ENCODE measurements at regions not wholly inside any gene's neighbourhood (a gene's known extent, or its start where the extent isn't known, plus 50 kb on each side); places are given as distances from the start of the nearest gene placed in this dataset.
"Not testable (repeated sequence)": the region's sequence is repeated elsewhere in the genome, so short reads cannot be mapped to it uniquely, and the experiment has no call there.

DNA sequence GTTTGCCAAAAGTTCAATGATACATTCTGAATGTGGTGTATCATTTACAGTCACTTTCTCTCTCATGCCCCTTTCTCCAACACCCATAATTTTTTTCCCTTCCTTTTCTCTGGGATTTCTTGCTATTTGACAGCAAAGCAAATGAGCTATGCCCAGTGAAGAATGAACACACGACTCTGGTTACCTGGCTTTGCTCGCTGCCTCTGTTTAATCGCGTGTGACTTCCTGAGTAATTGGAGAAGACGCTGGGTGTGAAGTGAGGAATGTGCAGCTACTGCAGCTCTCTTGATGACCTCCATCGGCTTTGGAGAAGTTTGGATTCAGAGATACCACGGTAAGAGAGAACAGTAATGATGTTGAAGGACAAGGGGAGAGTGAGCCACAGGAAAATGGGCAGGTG, 651.8 kb downstream of the KIF4B start (continued):
- TF ChIP-seq POLR2H (tag; IDR thresholded peaks at IDR 0.05; ENCODE audit: low read depth), result no peak
- no peak for TF ChIP-seq ZNF77 (CRISPR knock-in tag; IDR thresholded peaks at IDR 0.05)
- no peak for TF ChIP-seq BDP1 (IDR thresholded peaks at IDR 0.05; ENCODE audit: insufficient read depth, insufficient read length)
- no peak for TF ChIP-seq GABPB1 (CRISPR knock-in tag; IDR thresholded peaks at IDR 0.05)
- TF ChIP-seq, protein P1, sequence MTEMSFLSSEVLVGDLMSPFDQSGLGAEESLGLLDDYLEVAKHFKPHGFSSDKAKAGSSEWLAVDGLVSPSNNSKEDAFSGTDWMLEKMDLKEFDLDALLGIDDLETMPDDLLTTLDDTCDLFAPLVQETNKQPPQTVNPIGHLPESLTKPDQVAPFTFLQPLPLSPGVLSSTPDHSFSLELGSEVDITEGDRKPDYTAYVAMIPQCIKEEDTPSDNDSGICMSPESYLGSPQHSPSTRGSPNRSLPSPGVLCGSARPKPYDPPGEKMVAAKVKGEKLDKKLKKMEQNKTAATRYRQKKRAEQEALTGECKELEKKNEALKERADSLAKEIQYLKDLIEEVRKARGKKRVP (CRISPR knock-in tag; IDR thresholded peaks at IDR 0.05), result no peak
- no peak for TF ChIP-seq ZNF79 (CRISPR knock-in tag; IDR thresholded peaks at IDR 0.05; ENCODE audit: low read depth)
- TF ChIP-seq RB1 (IDR thresholded peaks at IDR 0.05; ENCODE audit: low read depth), result no peak
- TF ChIP-seq SNIP1 (IDR thresholded peaks at IDR 0.05; ENCODE audit: low read depth), result no peak
- no peak for TF ChIP-seq MCM3 (IDR thresholded peaks at IDR 0.05)
- TF ChIP-seq ZNF583 (CRISPR knock-in tag; IDR thresholded peaks at IDR 0.05), result no peak

DNA sequence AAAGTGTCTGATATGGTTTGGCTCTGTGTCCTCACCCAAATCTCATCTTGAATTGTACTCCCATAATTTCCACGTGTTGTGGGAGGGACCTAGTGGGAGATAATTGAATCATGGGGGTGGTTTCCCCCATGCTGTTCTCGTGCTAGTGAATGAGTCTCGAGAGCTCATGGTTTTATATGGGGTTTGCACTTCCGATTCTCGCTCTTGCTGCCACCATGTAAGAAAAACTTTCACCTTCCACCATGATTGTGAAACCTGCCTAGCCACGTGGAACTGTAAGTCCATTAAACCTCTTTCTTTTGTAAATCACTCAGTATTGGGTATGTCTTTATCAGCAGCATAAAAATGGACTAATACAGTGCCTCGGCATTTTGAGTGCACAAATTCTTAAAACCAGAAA, 655.0 kb upstream of the SGCD start:
- H3K79me2 ChIP-seq (ENCODE audit: control insufficient read depth, insufficient read depth, low read length); in situ Hi-C loops (cut with MboI); intact Hi-C loops (cut with micrococcal nuclease); H4K20me1 ChIP-seq (replicated peaks; ENCODE audit: control insufficient read depth, insufficient read depth, low read length); H3K27ac ChIP-seq (ENCODE audit: extremely low read depth, low read depth, low read length); H3K27me3 ChIP-seq (ENCODE audit: control insufficient read depth in 2 of 2, insufficient read depth in 2 of 2, low read length in 2 of 2); H3K4me2 ChIP-seq (ENCODE audit: insufficient read depth, low read length); H3K4me3 ChIP-seq; POLR2A ChIA-PET; H3K4me1 ChIP-seq (replicated peaks in 1 of 2; ENCODE audit: control insufficient read depth in 2 of 2, insufficient read depth in 2 of 2, low read length in 2 of 2); H2AFZ ChIP-seq (ENCODE audit: low read depth, low read length); H3K36me3 ChIP-seq (ENCODE audit: control insufficient read depth, insufficient read depth, low read length); H3K9me3 ChIP-seq (replicated peaks; ENCODE audit: control insufficient read depth, insufficient read depth, low read depth, low read length); H3K9me1 ChIP-seq (ENCODE audit: control insufficient read depth, insufficient read depth, low read length); H3K9ac ChIP-seq (ENCODE audit: insufficient read depth in 1 of 2, low read depth in 2 of 2, low read length in 2 of 2); DNase-seq (ENCODE audit: extremely low read depth in 1 of 4, low spot score in 3 of 4); CTCF ChIA-PET (ENCODE audit: low intra/inter-chr PET ratio); FAIRE-seq; BruUV-seq (replicated peaks); ATAC-seq: not testable (repeated sequence)
- 0% methylated on average over 7 of the region's 7 CpGs for WGBS (ENCODE audit: insufficient coverage, low coverage, missing lambda C conversion rate)
